ENCODE measurements at regions not wholly inside any gene's neighbourhood (a gene's known extent, or its start where the extent isn't known, plus 50 kb on each side); places are given as distances from the start of the nearest gene placed in this dataset.

GRCh38 chr10:131706952-131707351 is 193.9 kb upstream of the PPP2R2D start:
- no peak for TF ChIP-seq CTCF (IDR thresholded peaks at IDR 0.05; ENCODE audit: insufficient read depth, low read depth, low read length)

GRCh38 chr10:131708225-131708880 is 192.5 kb upstream of the PPP2R2D start:
- H3K4me3 ChIP-seq (ENCODE audit: low read depth, low read length) = no peak overlapping the region
- POLR2A ChIA-PET = no interaction called here
- no peaks in the 10 kb centered on the region for H3K36me3 ChIP-seq (ENCODE audit: control insufficient read depth, insufficient read depth, low read length)
- no peak for DNase-seq (ENCODE audit: low read depth)
- no peaks in the 10 kb centered on the region for H3K27me3 ChIP-seq (ENCODE audit: control insufficient read depth, insufficient read depth, low read length)
- CTCF ChIA-PET = no interaction called here
- no peak for TF ChIP-seq CTCF (IDR thresholded peaks at IDR 0.05; ENCODE audit: insufficient read depth, low read depth, low read length)

More at GRCh38 chr10:131706952-131707351, 193.9 kb upstream of the PPP2R2D start:
- ChIA-PET CTCF (no interaction called here), POLR2A (no interaction called here)
- Histone ChIP-seq H3K36me3 (ENCODE audit: control insufficient read depth, insufficient read depth, low read length) (no peaks in the 10 kb centered on the region), H3K4me3 (ENCODE audit: low read depth, low read length) (no peak overlapping the region), H3K27me3 (ENCODE audit: control insufficient read depth, insufficient read depth, low read length) (no peaks in the 10 kb centered on the region)
- DNase-seq (ENCODE audit: low read depth) = no peak

GRCh38 chr10:131710142-131710861 is 190.5 kb upstream of the PPP2R2D start:
- Histone ChIP-seq H3K4me3 (ENCODE audit: low read depth, low read length) (no peak overlapping the region), H3K27me3 (ENCODE audit: control insufficient read depth, insufficient read depth, low read length) (no peaks in the 10 kb centered on the region), H3K36me3 (ENCODE audit: control insufficient read depth, insufficient read depth, low read length) (no peaks in the 10 kb centered on the region)
- no peak for TF ChIP-seq CTCF (IDR thresholded peaks at IDR 0.05; ENCODE audit: insufficient read depth, low read depth, low read length)
- POLR2A ChIA-PET = no interaction called here
- DNase-seq (ENCODE audit: low read depth) = no peak
- CTCF ChIA-PET = no interaction called here

- Histone ChIP-seq H3K4me3 (ENCODE audit: low read depth, low read length) (no peak overlapping the region), H3K27me3 (ENCODE audit: control insufficient read depth, insufficient read depth, low read length) (no peaks in the 10 kb centered on the region), H3K36me3 (ENCODE audit: control insufficient read depth, insufficient read depth, low read length) (no peaks in the 10 kb centered on the region)
- ChIA-PET POLR2A (no interaction called here), CTCF (interaction anchor here (1.0 kb wide), 1 partner anchor 64 kb away, joined by 3 read pairs; no protein-coding TSS in a partner anchor)
- DNase-seq (ENCODE audit: low read depth) = no peak
- TF ChIP-seq CTCF (IDR thresholded peaks at IDR 0.05; ENCODE audit: insufficient read depth, low read depth, low read length) = no peak
Observed at GRCh38 chr10:131722121-131722520, 178.7 kb upstream of the PPP2R2D start.

GRCh38 chr10:131722525-131723264 is 178.1 kb upstream of the PPP2R2D start:
- CTCF ChIA-PET = interaction anchor here (1.0 kb wide), 1 partner anchor 64 kb away, joined by 3 read pairs; no protein-coding TSS in a partner anchor

More at GRCh38 chr10:131722525-131723264, 178.1 kb upstream of the PPP2R2D start:
- no peak overlapping the region for H3K4me3 ChIP-seq (ENCODE audit: low read depth, low read length)
- POLR2A ChIA-PET = no interaction called here
- no peak for TF ChIP-seq CTCF (IDR thresholded peaks at IDR 0.05; ENCODE audit: insufficient read depth, low read depth, low read length)
- H3K36me3 ChIP-seq (ENCODE audit: control insufficient read depth, insufficient read depth, low read length) = no peaks in the 10 kb centered on the region
- no peak for DNase-seq (ENCODE audit: low read depth)
- no peaks in the 10 kb centered on the region for H3K27me3 ChIP-seq (ENCODE audit: control insufficient read depth, insufficient read depth, low read length)
